ENCODE measurements at regions not wholly inside any gene's neighbourhood (a gene's known extent, or its start where the extent isn't known, plus 50 kb on each side); places are given as distances from the start of the nearest gene placed in this dataset.

- Histone ChIP-seq H2AFZ (replicated peaks) (no peak overlapping the region), H3K9ac (no peak overlapping the region), H3K27ac (no peak overlapping the region), H3K27me3 (no peaks in the 10 kb centered on the region), H4K20me1 (ENCODE audit: low read depth) (no peaks in the 10 kb centered on the region), H3K4me2 (no peak overlapping the region), H3K36me3 (no peaks in the 10 kb centered on the region), H3F3A (ENCODE audit: low read depth) (peaks cover 4% of the 10 kb centered on the region), H3K9me3 (ENCODE audit: low read depth) (no peaks in the 10 kb centered on the region), H3K79me2 (ENCODE audit: low read depth) (no peaks in the 10 kb centered on the region), H3K4me3 (no peak overlapping the region), H3K4me1 (peaks cover 5% of the 10 kb centered on the region)
- Mint-ChIP-seq H3K36me3 (peaks cover 2% of the 10 kb centered on the region), H3K27ac (no peak overlapping the region), H3K27me3 (ENCODE audit: insufficient read depth, low read depth) (no peaks in the 10 kb centered on the region), H3K4me1 (peaks cover 16% of the 10 kb centered on the region), H3K4me3 (no peak overlapping the region), H3K9me3 (no peaks in the 10 kb centered on the region)
- TF ChIP-seq, protein P1, sequence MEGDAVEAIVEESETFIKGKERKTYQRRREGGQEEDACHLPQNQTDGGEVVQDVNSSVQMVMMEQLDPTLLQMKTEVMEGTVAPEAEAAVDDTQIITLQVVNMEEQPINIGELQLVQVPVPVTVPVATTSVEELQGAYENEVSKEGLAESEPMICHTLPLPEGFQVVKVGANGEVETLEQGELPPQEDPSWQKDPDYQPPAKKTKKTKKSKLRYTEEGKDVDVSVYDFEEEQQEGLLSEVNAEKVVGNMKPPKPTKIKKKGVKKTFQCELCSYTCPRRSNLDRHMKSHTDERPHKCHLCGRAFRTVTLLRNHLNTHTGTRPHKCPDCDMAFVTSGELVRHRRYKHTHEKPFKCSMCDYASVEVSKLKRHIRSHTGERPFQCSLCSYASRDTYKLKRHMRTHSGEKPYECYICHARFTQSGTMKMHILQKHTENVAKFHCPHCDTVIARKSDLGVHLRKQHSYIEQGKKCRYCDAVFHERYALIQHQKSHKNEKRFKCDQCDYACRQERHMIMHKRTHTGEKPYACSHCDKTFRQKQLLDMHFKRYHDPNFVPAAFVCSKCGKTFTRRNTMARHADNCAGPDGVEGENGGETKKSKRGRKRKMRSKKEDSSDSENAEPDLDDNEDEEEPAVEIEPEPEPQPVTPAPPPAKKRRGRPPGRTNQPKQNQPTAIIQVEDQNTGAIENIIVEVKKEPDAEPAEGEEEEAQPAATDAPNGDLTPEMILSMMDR (IDR thresholded peaks at IDR 0.05) = no peak
- TF ChIP-seq EZH2phosphoT487 (IDR thresholded peaks at IDR 0.05) (no peak), EZH2 (IDR thresholded peaks at IDR 0.05) (no peak)
- no peak for DNase-seq (ENCODE audit: low spot score)
Observed at GRCh38 chr3:159904911-159905310, 83.7 kb upstream of the IL12A start.

GRCh38 chr3:159907828-159908227 is 80.8 kb upstream of the IL12A start:
- DNase-seq (ENCODE audit: low spot score) = no peak
- Histone ChIP-seq H2AFZ (replicated peaks) (no peak overlapping the region), H3F3A (ENCODE audit: low read depth) (peaks cover 2% of the 10 kb centered on the region), H3K36me3 (no peaks in the 10 kb centered on the region), H3K27ac (no peak overlapping the region), H3K27me3 (no peaks in the 10 kb centered on the region), H4K20me1 (ENCODE audit: low read depth) (no peaks in the 10 kb centered on the region), H3K4me2 (no peak overlapping the region), H3K4me1 (no peaks in the 10 kb centered on the region), H3K9me3 (ENCODE audit: low read depth) (no peaks in the 10 kb centered on the region), H3K79me2 (ENCODE audit: low read depth) (no peaks in the 10 kb centered on the region), H3K9ac (no peak overlapping the region), H3K4me3 (no peak overlapping the region)
- no peaks in the 10 kb centered on the region for H3K9me3 Mint-ChIP-seq
- TF ChIP-seq EZH2 (IDR thresholded peaks at IDR 0.05) (no peak), EZH2phosphoT487 (IDR thresholded peaks at IDR 0.05) (no peak)
- TF ChIP-seq, protein P1 (IDR thresholded peaks at IDR 0.05) = no peak
- H3K36me3 Mint-ChIP-seq = no peaks in the 10 kb centered on the region
- no peak overlapping the region for H3K4me3 Mint-ChIP-seq
- H3K27ac Mint-ChIP-seq = no peak overlapping the region
- peaks cover 1% of the 10 kb centered on the region for H3K4me1 Mint-ChIP-seq
- H3K27me3 Mint-ChIP-seq (ENCODE audit: insufficient read depth, low read depth) = no peaks in the 10 kb centered on the region

DNA sequence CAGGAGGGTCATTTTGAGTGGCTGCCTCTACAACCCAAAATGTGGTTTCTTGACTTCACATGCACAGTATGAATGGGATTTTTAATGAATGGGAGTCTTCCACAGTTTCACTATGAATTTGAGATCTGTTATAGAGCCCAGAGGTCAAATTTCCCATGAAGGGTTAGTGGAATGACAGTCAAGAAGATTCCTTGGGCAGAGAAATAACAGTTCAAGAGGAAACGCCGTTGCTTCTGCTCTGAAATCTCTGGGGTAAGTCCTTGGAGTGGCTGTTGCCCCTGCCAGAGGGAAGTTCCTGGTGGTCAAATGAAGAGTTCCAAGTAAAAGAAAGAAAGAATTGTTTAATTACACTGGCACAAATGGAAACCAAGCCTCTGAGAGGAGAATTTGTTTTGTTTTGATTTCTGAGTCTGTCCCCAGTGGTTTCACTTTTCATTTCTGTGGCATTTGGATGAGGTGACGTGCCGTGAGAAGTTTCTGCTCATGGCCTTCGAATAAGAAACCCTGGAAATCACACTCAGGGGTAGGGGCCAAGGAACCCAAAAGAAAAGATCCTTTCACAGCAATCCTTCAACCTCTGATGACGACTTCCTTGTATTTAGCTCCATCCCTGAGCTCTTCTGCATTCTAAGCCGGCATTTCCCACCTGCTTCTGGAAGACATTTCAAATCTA is 77.5 kb upstream of the IL12A start:
- peaks cover 3% of the 10 kb centered on the region for H3K27me3 Mint-ChIP-seq (ENCODE audit: insufficient read depth, low read depth)
- H3K36me3 Mint-ChIP-seq = no peaks in the 10 kb centered on the region
- Histone ChIP-seq H3K27me3 (no peaks in the 10 kb centered on the region), H3K27ac (no peak overlapping the region), H2AFZ (replicated peaks) (no peak overlapping the region), H3K79me2 (ENCODE audit: low read depth) (no peaks in the 10 kb centered on the region), H3K9ac (no peak overlapping the region), H3K9me3 (ENCODE audit: low read depth) (no peaks in the 10 kb centered on the region), H4K20me1 (ENCODE audit: low read depth) (no peaks in the 10 kb centered on the region), H3K4me3 (no peak overlapping the region), H3K4me2 (no peak overlapping the region), H3F3A (ENCODE audit: low read depth) (no peaks in the 10 kb centered on the region), H3K4me1 (no peaks in the 10 kb centered on the region), H3K36me3 (no peaks in the 10 kb centered on the region)
- TF ChIP-seq EZH2 (IDR thresholded peaks at IDR 0.05) = no peak
- TF ChIP-seq, protein P1 (IDR thresholded peaks at IDR 0.05) = no peak
- no peak for TF ChIP-seq EZH2phosphoT487 (IDR thresholded peaks at IDR 0.05)
- no peak overlapping the region for H3K27ac Mint-ChIP-seq
- H3K4me3 Mint-ChIP-seq = no peak overlapping the region
- DNase-seq (ENCODE audit: low spot score) = no peak
- peaks cover 12% of the 10 kb centered on the region for H3K4me1 Mint-ChIP-seq
- no peaks in the 10 kb centered on the region for H3K9me3 Mint-ChIP-seq
